ENCODE measurements at regions not wholly inside any gene's neighbourhood (a gene's known extent, or its start where the extent isn't known, plus 50 kb on each side); places are given as distances from the start of the nearest gene placed in this dataset.

GRCh38 chr5:173714551-173715428 is 98.3 kb upstream of the BOD1 start:
- H3K4me3 ChIP-seq: no peak overlapping the region
- TF ChIP-seq CTCF (IDR thresholded peaks at IDR 0.05) (no peak), POLR2A (IDR thresholded peaks at IDR 0.05) (no peak)
- peaks cover 10% of the 10 kb centered on the region for H3K4me1 ChIP-seq
- intact Hi-C loops (cut with DNase I): no loop called here
- H3K27me3 ChIP-seq: no peaks in the 10 kb centered on the region
- no peaks in the 10 kb centered on the region for H3K9me3 ChIP-seq
- 70 to 86% methylated on average over 12 of the region's 12 CpGs for WGBS, 2 donors
- no peak overlapping the region for H3K27ac ChIP-seq
- peak in 1 of 4 donors; percentile 52 for DNase-seq
- peak; percentile 26 for ATAC-seq
- no peaks in the 10 kb centered on the region for H3K36me3 ChIP-seq (replicated peaks in 1 of 2; ENCODE audit: insufficient read depth in 1 of 2, low read depth in 2 of 2)

GRCh38 chr5:173715607-173716006 is 99.2 kb upstream of the BOD1 start:
- H3K4me3 ChIP-seq: no peak overlapping the region
- peaks cover 12% of the 10 kb centered on the region for H3K4me1 ChIP-seq
- ATAC-seq (no peak), DNase-seq (no peak)
- H3K36me3 ChIP-seq (replicated peaks in 1 of 2; ENCODE audit: insufficient read depth in 1 of 2, low read depth in 2 of 2): no peaks in the 10 kb centered on the region
- H3K27me3 ChIP-seq: no peaks in the 10 kb centered on the region
- TF ChIP-seq CTCF (IDR thresholded peaks at IDR 0.05) (no peak), POLR2A (IDR thresholded peaks at IDR 0.05) (no peak)
- no peak overlapping the region for H3K27ac ChIP-seq
- 87 to 91% methylated on average over 7 of the region's 7 CpGs for WGBS, 2 donors
- intact Hi-C loops (cut with DNase I): no loop called here
- no peaks in the 10 kb centered on the region for H3K9me3 ChIP-seq

GRCh38 chr5:173716058-173716682 is 99.7 kb upstream of the BOD1 start:
- TF ChIP-seq POLR2A (IDR thresholded peaks at IDR 0.05) (no peak), CTCF (IDR thresholded peaks at IDR 0.05) (no peak)
- Histone ChIP-seq H3K36me3 (replicated peaks in 1 of 2; ENCODE audit: insufficient read depth in 1 of 2, low read depth in 2 of 2) (no peaks in the 10 kb centered on the region), H3K27ac (no peak overlapping the region), H3K9me3 (no peaks in the 10 kb centered on the region), H3K4me1 (peaks cover 12% of the 10 kb centered on the region), H3K4me3 (no peak overlapping the region), H3K27me3 (no peaks in the 10 kb centered on the region)
- WGBS, 2 donors: 83 to 91% methylated on average over 10 of the region's 10 CpGs
- DNase-seq: no peak
- ATAC-seq: no peak
- intact Hi-C loops (cut with DNase I): no loop called here

- DNase-seq (no peak), ATAC-seq (no peak)
- Histone ChIP-seq H3K36me3 (replicated peaks in 1 of 2; ENCODE audit: insufficient read depth in 1 of 2, low read depth in 2 of 2) (no peaks in the 10 kb centered on the region), H3K4me3 (no peak overlapping the region), H3K27me3 (no peaks in the 10 kb centered on the region), H3K9me3 (no peaks in the 10 kb centered on the region), H3K4me1 (peaks cover 12% of the 10 kb centered on the region), H3K27ac (no peak overlapping the region)
- TF ChIP-seq POLR2A (IDR thresholded peaks at IDR 0.05): no peak
- no peak for TF ChIP-seq CTCF (IDR thresholded peaks at IDR 0.05)
- intact Hi-C loops (cut with DNase I): no loop called here
- 77 to 89% methylated on average over 10 of the region's 10 CpGs for whole genome bisulfite sequencing, 2 donors
Measured at GRCh38 chr5:173717959-173718358, 101.5 kb upstream of the BOD1 start.

Measured in body of pancreas (tissue), 4 donors.